ENCODE measurements at regions not wholly inside any gene's neighbourhood (a gene's known extent, or its start where the extent isn't known, plus 50 kb on each side); places are given as distances from the start of the nearest gene placed in this dataset.

DNA sequence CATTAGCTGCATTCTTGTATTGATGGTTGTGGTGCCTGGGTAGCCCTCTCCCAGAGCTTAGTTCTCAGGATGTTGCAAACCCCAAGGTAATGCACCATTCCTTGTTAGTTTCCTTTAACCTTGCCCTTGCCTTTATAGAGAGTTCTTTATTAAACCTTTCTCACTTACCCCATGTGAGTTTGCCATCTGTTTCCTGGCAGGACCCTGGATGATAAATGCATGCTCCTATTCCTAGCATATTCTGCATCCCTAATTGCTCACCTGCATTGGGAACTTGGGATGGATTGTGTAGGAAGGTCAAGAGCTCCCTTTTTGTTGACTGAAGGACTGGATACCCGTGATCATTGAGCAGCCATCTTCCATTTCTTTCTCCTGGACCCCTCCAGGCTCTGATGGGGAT, 59.9 kb upstream of the AP1S2 start:
- no peak for DNase-seq

DNA sequence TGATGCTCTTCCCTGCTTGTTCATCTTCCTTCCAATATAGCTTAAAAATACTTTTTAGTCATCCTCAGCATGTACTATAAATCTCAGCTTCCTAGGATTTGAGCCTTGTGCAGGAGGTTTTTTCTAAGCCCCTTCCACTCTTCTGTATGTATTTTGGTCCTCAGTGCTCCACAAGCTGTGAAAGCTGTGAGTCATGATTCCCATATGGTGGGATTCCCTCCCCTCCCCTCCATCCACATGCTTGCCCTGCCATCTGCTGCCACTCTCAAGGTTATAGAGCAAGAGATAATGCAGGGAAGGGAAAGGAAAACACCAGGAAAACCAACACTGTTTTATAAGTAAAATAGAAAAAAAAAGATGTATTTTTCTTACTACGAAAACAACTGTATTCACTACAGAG, 58.5 kb upstream of the AP1S2 start:
- DNase-seq, result no peak

- no peak for DNase-seq
Measured at GRCh38 chrX:15911734-15912550, 57.3 kb upstream of the AP1S2 start.

DNA sequence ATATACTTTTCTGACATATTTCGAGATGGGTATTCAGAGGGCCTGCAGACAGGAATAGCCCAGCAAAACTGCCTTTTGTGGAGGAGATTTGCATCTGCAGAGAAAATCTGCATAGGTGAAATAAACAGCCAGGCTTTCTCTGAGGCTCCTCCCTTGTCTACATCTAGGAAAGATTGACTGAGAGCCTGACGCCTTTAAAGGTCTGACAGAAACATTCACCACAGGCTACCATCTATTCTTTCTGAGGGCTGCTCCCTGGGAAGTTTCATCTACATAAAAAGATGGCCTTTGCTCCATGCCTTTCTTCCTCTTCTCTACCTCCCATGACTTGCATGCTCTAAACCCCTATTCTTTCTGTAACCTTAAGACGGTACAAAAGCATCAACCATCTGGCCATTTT, 55.0 kb upstream of the AP1S2 start:
- DNase-seq, result no peak

- DNase-seq, result no peak
Measured at GRCh38 chrX:15908603-15909290, 54.1 kb upstream of the AP1S2 start.

DNA sequence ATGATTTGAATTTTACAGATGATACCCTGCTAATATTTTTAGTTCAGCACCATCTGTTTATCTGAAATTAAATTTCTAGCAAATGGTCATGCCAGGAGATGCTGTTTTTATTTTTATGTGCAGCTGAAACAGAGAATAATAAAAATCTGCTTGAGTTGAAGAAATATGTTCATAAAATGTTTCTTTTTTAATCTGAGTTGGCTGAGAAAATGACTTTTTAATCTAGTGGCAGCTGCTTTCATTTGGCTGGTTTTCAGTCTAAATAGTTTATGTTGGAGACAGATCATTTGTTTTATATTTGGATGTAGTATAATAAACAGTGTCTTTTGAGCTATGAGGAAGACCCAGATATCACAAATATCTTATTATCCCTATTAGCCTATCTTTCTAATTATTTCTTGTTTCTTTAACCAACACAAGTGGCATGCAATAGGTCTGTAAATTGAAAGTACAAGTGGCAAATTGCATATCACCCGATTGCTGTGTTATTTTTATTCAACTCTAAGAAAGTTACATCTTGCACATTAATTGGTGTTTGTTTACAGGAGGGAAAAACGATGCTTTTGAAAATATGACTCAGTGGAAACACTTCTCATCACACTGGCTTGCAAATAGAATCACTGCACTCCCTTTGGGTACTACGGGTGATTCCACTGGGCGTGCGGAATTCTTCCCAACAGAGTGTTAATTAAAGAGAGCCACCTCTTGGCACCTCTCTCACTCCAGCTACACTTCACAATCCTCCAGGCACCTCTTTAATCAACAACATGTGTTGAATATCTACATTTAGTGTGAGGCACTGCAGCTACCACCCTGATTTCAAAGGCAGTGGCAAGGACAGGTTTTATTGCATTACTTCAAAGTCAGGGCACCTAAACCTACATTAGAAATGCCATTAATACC, 51.7 kb upstream of the AP1S2 start:
- no peak for DNase-seq

All from stimulated activated CD4-positive, alpha-beta T cell treated with anti-CD3 and anti-CD28 coated beads, Interleukin-4, amount 100 ng/mL, for 1 hour (primary cell).